ENCODE measurements at regions not wholly inside any gene's neighbourhood (a gene's known extent, or its start where the extent isn't known, plus 50 kb on each side); places are given as distances from the start of the nearest gene placed in this dataset.

DNA sequence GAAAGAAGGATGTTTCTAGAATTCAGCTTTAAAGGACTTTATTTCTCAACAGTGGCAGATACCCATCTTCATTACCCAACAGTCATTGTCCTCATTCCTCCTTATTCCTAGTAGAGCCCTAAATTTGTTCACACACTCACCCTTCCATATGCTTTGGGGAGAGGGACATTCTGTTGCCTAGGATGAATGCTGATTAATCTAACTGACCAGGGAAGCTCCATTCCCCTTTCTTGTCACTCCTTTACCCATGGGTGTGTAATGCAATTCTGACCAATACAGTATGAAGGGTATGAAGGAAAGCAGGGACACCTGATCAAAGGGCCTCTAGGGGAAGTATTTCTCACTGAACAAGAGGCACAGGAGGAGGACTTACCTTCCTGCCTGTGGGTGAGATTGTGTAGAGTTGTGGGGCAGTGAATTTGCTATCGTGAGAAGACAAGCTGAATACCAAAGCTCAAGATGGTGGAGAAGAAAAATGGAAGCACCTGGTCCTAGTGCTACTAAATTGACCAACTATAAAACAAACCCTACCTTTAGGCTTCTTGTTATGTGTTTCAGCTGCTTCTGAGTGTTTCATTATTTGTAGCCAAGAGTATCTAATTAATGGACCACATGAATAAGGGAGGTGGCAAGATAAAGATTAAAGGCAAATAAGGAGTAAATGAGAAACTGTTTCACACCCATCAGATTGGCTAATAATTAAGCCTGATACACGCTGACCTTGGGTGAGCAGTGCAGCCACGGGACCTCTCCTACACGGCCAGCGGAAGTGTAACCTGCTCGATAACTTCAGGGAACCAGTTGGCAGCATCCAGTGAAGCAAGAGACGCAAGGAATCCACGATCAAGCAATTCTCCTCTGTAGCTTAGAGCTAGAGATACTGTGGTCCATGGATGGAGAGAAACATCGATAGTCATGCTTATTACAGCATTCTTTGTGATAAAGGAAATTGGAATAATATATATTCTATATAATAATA lies 202.3 kb downstream of the MYCN start (continued):
- TF ChIP-seq ZNF274 (IDR thresholded peaks at IDR 0.05; ENCODE audit: borderline replicate concordance, extremely low read depth, low read length) = no peak
- no peak for TF ChIP-seq TAF7 (optimal IDR thresholded peaks at IDR 0.05; ENCODE audit: borderline replicate concordance, low read depth, low read length)
- TF ChIP-seq SIX5 (IDR thresholded peaks at IDR 0.05; ENCODE audit: low read depth, low read length) = no peak
- no peak for TF ChIP-seq KDM1A (IDR thresholded peaks at IDR 0.05; ENCODE audit: borderline replicate concordance, low read length)

All from H1 (cell line).